Keratinocyte (primary cell): ENCODE measurements at regions not wholly inside any gene's neighbourhood (a gene's known extent, or its start where the extent isn't known, plus 50 kb on each side); places are given as distances from the start of the nearest gene placed in this dataset.

ENCODE experiments used
- CTCF ChIP-seq, 3 experiments: IDR thresholded peaks in 1 of 3; conservative IDR thresholded peaks in 1 of 3; optimal IDR thresholded peaks in 1 of 3; 2 replicates in 2 of 3; 3 replicates in 1 of 3; pipeline versions ENCODE3 to v1.5.1; 2011; ENCODE audit warnings: low read length in 3 of 3, mild to moderate bottlenecking in 3 of 3, moderate library complexity in 2 of 3, control low read depth in 1 of 3, inconsistent platforms in 1 of 3; ENCODE audit not compliant: insufficient read depth in 2 of 3; ENCODE audit errors: extremely low read depth in 1 of 3
- EZH2 ChIP-seq: IDR thresholded peaks from one replicate; pipeline ENCODE4 v1.6.1; 2012; ENCODE audit warnings: inconsistent platforms, mild to moderate bottlenecking, low read length, moderate library complexity

GRCh38 chr10:36017137-36017536 is 375.0 kb upstream of the FZD8 start:
- no peak for TF ChIP-seq EZH2
- no peak for TF ChIP-seq CTCF (optimal IDR thresholded peaks at IDR 0.05 in 1 of 3, IDR thresholded peaks at IDR 0.05 in 1 of 3, conservative IDR thresholded peaks at IDR 0.05 in 1 of 3; ENCODE audit: extremely low read depth in 1 of 3, insufficient read depth in 2 of 3, low read length in 3 of 3)
